Neutrophil (primary cell): ENCODE measurements at regions not wholly inside any gene's neighbourhood (a gene's known extent, or its start where the extent isn't known, plus 50 kb on each side); places are given as distances from the start of the nearest gene placed in this dataset.

Experiments used
- H3K27ac ChIP-seq: fragments of 200-600 bp; sonication (generic); 2 replicates; pipeline ENCODE4 v1.5.1; 2016; ENCODE audit warnings: mild to moderate bottlenecking, moderate library complexity
- H3K27me3 ChIP-seq: fragments of 200-600 bp; sonication (generic); 2 replicates; pipeline ENCODE4 v1.6.0; 2016; ENCODE audit warnings: mild to moderate bottlenecking
- H3K36me3 ChIP-seq: fragments of 200-600 bp; sonication (generic); 2 replicates; pipeline ENCODE4 v1.5.1; 2017
- H3K4me1 ChIP-seq, 2 experiments: fragments of 200-600 bp in 1 of 2; sonication (generic) in 1 of 2; 1 replicate in 1 of 2; 2 replicates in 1 of 2; pipeline versions ENCODE4 v1.5.1 to v1.6.1; 2013 to 2016; ENCODE audit warnings: low read depth in 1 of 2, low read length in 1 of 2, mild to moderate bottlenecking in 1 of 2, moderate library complexity in 1 of 2; ENCODE audit not compliant: control insufficient read depth in 1 of 2, insufficient read depth in 1 of 2
- H3K4me3 ChIP-seq, 2 experiments: fragments of 200-600 bp in 1 of 2; sonication (generic) in 1 of 2; 1 replicate in 1 of 2; 2 replicates in 1 of 2; pipeline ENCODE4 v1.5.1; 2013 to 2016; ENCODE audit warnings: low read depth in 1 of 2, low read length in 1 of 2, mild to moderate bottlenecking in 1 of 2, moderate library complexity in 1 of 2
- H3K9me3 ChIP-seq: fragments of 200-600 bp; sonication (generic); 2 replicates; pipeline ENCODE4 v1.5.1; 2016
- CTCF ChIP-seq: fragments of 200-600 bp; sonication (generic); IDR thresholded peaks from 2 replicates; pipeline ENCODE4 v1.5.1; 2016; ENCODE audit warnings: antibody characterized with exemption

GRCh38 chr3:182138393-182138792 lies 426.7 kb downstream of the SOX2 start:
- no peaks in the 10 kb centered on the region for H3K4me1 ChIP-seq
- no peaks in the 10 kb centered on the region for H3K27me3 ChIP-seq
- H3K27ac ChIP-seq: no peak overlapping the region
- no peak for TF ChIP-seq CTCF
- no peak overlapping the region for H3K4me3 ChIP-seq
- H3K9me3 ChIP-seq: no peaks in the 10 kb centered on the region
- H3K36me3 ChIP-seq: no peaks in the 10 kb centered on the region

DNA sequence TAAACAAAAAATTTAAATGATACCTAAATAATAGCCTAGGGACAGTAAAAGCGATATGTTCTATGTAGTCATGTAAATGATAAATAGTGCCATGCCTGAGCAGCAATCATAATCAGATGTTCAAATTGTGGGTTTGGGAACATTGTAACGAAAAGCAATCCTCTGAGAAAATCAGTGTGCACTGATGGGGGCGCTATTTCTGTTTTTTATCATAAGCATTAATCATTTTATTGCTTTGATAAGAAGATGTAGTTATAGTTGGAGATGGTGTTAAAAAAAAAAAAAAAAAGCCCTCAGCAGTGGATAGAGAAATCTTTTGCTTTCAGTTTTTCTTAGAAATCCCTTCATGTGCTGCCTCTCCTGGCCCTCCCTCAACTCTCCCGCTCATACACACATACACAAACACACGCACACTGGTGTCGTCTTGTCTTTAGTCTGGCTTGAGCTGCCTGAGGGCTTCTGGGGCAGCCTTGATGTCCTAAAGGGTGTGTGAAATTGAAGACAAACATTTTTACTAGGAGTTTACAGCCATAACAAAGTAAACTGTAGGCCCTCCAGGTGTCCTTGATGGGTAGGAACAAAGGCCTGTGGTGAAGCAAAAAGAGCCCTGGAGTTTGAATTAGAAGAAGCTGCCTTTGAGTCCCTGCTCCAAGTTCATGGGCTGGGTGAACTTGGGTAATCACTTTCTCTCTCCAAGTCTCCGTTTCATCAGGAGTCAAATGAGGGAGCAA lies 428.1 kb downstream of the SOX2 start:
- H3K36me3 ChIP-seq: no peaks in the 10 kb centered on the region
- no peaks in the 10 kb centered on the region for H3K4me1 ChIP-seq
- no peak overlapping the region for H3K27ac ChIP-seq
- no peaks in the 10 kb centered on the region for H3K27me3 ChIP-seq
- no peak for TF ChIP-seq CTCF
- H3K4me3 ChIP-seq: no peak overlapping the region
- no peaks in the 10 kb centered on the region for H3K9me3 ChIP-seq

- no peak for TF ChIP-seq CTCF
- Histone ChIP-seq H3K9me3 (no peaks in the 10 kb centered on the region), H3K4me1 (no peaks in the 10 kb centered on the region), H3K27ac (no peak overlapping the region), H3K4me3 (no peak overlapping the region), H3K36me3 (no peaks in the 10 kb centered on the region), H3K27me3 (no peaks in the 10 kb centered on the region)
These were observed 431.2 kb downstream of the SOX2 start for GRCh38 chr3:182142928-182143327.

DNA sequence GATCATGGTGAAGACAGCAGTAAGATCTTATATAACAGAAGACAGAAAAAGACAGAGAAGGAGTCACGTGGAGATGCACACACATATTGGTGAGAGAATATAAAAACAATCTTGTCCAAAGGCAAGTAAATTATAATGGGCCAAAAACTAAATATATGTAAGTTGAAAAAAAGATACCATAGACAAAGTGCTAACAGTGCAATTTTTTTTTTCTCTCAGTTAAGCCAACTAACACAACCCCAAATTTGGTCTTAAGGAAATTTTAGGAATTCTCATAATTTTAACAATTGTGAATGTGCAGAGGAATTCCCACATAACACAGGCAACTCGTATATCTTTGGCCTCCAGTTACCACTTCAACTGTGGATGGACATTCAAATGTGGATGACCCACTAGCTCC lies 432.2 kb downstream of the SOX2 start:
- no peak overlapping the region for H3K4me3 ChIP-seq
- H3K4me1 ChIP-seq: no peaks in the 10 kb centered on the region
- TF ChIP-seq CTCF: no peak
- no peak overlapping the region for H3K27ac ChIP-seq
- H3K9me3 ChIP-seq: no peaks in the 10 kb centered on the region
- no peaks in the 10 kb centered on the region for H3K36me3 ChIP-seq
- no peaks in the 10 kb centered on the region for H3K27me3 ChIP-seq

DNA sequence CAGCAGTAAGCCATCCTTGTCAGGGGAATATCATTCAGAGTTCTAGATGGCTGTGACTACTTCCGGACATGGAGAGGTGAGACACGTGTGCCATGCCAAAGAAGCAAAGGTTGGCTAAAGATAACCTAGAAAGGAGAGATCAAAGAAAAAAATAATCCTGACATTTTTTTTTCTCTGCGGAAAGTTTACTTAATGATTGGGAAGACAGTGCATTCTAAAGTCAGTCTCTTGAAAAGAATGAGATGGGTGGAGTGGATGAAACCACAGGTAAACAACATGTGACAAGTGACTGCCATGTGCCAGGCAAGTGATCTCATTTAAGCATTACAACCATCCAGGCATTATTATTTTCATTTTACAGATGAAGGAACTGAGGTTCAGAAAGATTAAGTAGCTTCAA lies 436.6 kb downstream of the SOX2 start:
- TF ChIP-seq CTCF: no peak
- no peaks in the 10 kb centered on the region for H3K9me3 ChIP-seq
- H3K4me1 ChIP-seq: no peaks in the 10 kb centered on the region
- no peak overlapping the region for H3K4me3 ChIP-seq
- H3K27ac ChIP-seq: no peak overlapping the region
- H3K36me3 ChIP-seq: no peaks in the 10 kb centered on the region
- no peaks in the 10 kb centered on the region for H3K27me3 ChIP-seq
